SK-N-MC (cell line): ENCODE measurements at regions not wholly inside any gene's neighbourhood (a gene's known extent, or its start where the extent isn't known, plus 50 kb on each side); places are given as distances from the start of the nearest gene placed in this dataset.

Experiments used
- DNase-seq: peaks from one replicate; pipeline ENCODE4 v3.0.0-alpha.2; 2011; ENCODE audit warnings: low read depth, low spot score
- H3K27ac ChIP-seq: fragments of 200-600 bp; sonication (generic); 2 replicates; pipeline ENCODE4 v1.5.1; 2016; ENCODE audit warnings: mixed run types
- H3K36me3 ChIP-seq: fragments of 200-600 bp; sonication (generic); 2 replicates; pipeline ENCODE4 v1.6.1; 2017; ENCODE audit warnings: antibody characterized with exemption, low read length, mixed read lengths; ENCODE audit not compliant: insufficient read depth
- H3K4me3 ChIP-seq: fragments of 200-600 bp; sonication (generic); 2 replicates; pipeline ENCODE4 v1.5.1; 2016
- H3K9ac ChIP-seq: fragments of 200-600 bp; sonication (generic); 2 replicates; pipeline ENCODE4 v1.8.0; 2017; ENCODE audit warnings: mixed run types, mixed read lengths; ENCODE audit not compliant: insufficient read length
- H3K9me3 ChIP-seq: fragments of 200-600 bp; sonication (generic); 2 replicates; pipeline ENCODE4 v1.6.1; 2017; ENCODE audit warnings: low read depth, mild to moderate bottlenecking, antibody characterized with exemption, low read length, moderate library complexity, mixed read lengths
- EZH2 ChIP-seq: fragments of 200-600 bp; sonication (generic); IDR thresholded peaks from one replicate; pipeline ENCODE4 v1.6.1; 2017; ENCODE audit warnings: antibody characterized with exemption
- FOXP2 ChIP-seq: optimal IDR thresholded peaks from 2 replicates; pipeline ENCODE3; 2011; ENCODE audit warnings: mild to moderate bottlenecking, moderate library complexity; ENCODE audit not compliant: insufficient read depth; ENCODE audit errors: extremely low read length, control extremely low read depth
- POLR2AphosphoS5 ChIP-seq: IDR thresholded peaks from 2 replicates; pipeline ENCODE4 v1.6.1; 2012; ENCODE audit warnings: mild to moderate bottlenecking, low read depth, low read length, borderline replicate concordance

DNA sequence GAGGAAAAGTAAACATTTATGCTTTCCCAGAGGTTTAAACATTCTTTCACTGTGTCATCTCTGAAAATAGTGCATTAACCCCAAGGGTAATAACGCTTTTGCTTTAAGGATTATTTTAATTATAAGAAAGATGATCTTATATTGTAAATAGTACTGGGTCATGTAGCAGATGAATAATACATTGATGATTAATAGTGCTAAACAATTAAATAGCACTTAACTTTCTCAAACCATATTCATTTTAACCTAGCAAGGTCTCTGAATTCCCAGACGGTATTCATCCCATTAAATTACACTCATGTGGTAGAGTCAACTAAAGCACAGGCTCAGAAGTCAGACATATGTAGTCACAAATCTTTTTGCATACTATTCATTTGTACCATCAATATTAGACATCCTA is 115.6 kb upstream of the FAR2 start:
- TF ChIP-seq FOXP2 = no peak
- TF ChIP-seq POLR2AphosphoS5 = no peak
- TF ChIP-seq EZH2 = no peak
- DNase-seq = no peak
- Histone ChIP-seq H3K9me3 (no peaks in the 10 kb centered on the region), H3K9ac (no peak overlapping the region), H3K36me3 (no peaks in the 10 kb centered on the region), H3K27ac (no peak overlapping the region), H3K4me3 (no peak overlapping the region)

DNA sequence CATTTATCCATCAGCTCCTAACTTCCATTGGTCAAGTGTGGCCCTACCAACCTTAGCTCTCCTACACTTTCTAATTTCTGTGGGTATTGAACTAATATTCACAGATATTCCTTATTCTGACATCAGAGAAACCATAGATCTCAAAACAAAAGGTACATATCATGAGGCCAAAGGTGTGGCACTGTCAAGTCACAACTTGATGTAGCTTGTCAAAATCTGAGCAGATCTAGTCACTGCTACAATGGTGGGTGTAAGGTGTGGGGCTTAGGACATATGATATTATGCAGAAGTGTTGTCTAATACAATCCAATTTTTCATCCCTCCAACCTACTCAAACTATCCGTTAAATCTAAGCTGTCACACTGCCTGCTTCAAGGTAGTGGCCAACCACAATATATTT is 114.0 kb upstream of the FAR2 start:
- H3K4me3 ChIP-seq = no peak overlapping the region
- no peak overlapping the region for H3K27ac ChIP-seq
- DNase-seq = no peak
- TF ChIP-seq EZH2 = no peak
- TF ChIP-seq FOXP2 = no peak
- TF ChIP-seq POLR2AphosphoS5 = no peak
- no peaks in the 10 kb centered on the region for H3K9me3 ChIP-seq
- H3K9ac ChIP-seq = no peak overlapping the region
- H3K36me3 ChIP-seq = no peaks in the 10 kb centered on the region

DNA sequence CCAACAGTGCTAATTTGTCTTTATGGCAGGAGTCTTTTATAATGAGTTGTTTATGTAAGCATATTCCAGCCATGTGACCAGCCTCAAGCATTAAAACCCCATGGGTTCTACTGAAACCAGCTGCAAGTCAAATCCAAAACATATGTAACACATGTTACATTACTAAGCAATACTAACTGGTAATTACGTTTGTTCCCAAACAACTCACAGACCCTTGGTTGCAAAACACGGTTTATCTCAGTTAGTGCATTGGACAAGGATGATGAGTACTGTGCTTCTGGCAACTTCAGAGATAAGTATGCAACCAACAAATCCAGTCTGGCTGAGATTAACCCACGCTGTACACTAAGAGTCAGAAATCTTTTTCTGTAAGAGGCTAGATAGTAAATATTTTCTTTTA is 110.1 kb upstream of the FAR2 start:
- no peaks in the 10 kb centered on the region for H3K9me3 ChIP-seq
- H3K36me3 ChIP-seq = no peaks in the 10 kb centered on the region
- peak overlapping the region; percentile 56 for H3K4me3 ChIP-seq
- TF ChIP-seq EZH2 (no peak), POLR2AphosphoS5 (peak; percentile 66; the same call in 1 of the 2 replicates), FOXP2 (peak; percentile 94)
- peak overlapping the region; percentile 48 for H3K9ac ChIP-seq
- H3K27ac ChIP-seq = peak overlapping the region; percentile 97
- peak; percentile 91 for DNase-seq

DNA sequence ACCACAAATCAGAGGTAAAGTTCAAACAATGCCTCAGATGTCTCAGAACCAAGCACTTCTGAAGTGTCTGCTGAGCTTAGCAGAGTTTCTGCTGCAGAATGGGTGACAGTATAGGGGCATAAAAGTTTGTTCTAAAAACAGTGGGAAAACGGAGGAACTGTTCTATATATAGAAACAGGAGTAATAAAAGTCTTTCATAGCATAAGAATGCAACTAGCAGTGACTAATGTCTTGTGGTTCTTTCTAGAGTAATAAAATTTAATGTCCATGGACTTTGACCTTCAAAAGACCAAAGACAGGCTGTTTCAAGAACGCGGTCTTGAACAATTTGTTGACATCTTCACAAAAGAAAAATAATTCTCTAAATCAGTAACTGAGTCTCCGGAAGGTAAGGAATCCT is 107.5 kb upstream of the FAR2 start:
- H3K9ac ChIP-seq = peak overlapping the region; percentile 65
- no peaks in the 10 kb centered on the region for H3K9me3 ChIP-seq
- DNase-seq = peak; percentile 53
- peak overlapping the region; percentile 71 for H3K4me3 ChIP-seq
- no peaks in the 10 kb centered on the region for H3K36me3 ChIP-seq
- TF ChIP-seq FOXP2 (no peak), POLR2AphosphoS5 (no peak), EZH2 (no peak)
- H3K27ac ChIP-seq = peak overlapping the region; percentile 97

- Histone ChIP-seq H3K36me3 (no peaks in the 10 kb centered on the region), H3K4me3 (no peak overlapping the region), H3K27ac (peak overlapping the region; percentile 97; the same call in 1 of the 2 replicates), H3K9me3 (no peaks in the 10 kb centered on the region; the same call in 1 of the 2 replicates), H3K9ac (peak overlapping the region; percentile 8)
- no peak for TF ChIP-seq EZH2
- no peak for TF ChIP-seq FOXP2
- no peak for TF ChIP-seq POLR2AphosphoS5
- DNase-seq = no peak
These were observed 106.0 kb upstream of the FAR2 start for GRCh38 chr12:29043069-29043468.

DNA sequence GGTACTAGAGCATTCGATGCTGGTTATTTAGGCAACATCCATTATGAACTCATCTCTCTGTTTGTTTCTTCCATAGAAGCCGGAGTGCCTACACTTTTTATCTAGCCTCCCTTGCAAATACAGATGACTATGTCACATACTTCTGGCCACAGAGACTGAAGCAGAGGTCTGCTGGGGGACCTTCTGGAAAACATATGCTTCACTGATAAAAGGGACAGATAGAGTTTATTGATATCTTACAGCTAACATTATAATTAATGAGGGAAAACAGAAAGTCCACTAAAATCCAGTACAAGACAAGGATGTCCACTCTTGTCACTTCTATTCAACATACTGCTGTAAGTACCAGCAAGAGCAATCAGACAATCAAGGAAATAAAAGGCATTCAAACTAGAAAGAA is 104.3 kb upstream of the FAR2 start:
- no peak for DNase-seq
- Histone ChIP-seq H3K36me3 (no peaks in the 10 kb centered on the region), H3K4me3 (no peak overlapping the region), H3K27ac (no peak overlapping the region), H3K9me3 (peaks cover 4% of the 10 kb centered on the region; the same call in 1 of the 2 replicates), H3K9ac (no peak overlapping the region)
- TF ChIP-seq POLR2AphosphoS5 (no peak), EZH2 (no peak), FOXP2 (no peak)

- TF ChIP-seq POLR2AphosphoS5 (no peak), FOXP2 (no peak), EZH2 (no peak)
- H3K9ac ChIP-seq = no peak overlapping the region
- no peak overlapping the region for H3K27ac ChIP-seq
- H3K36me3 ChIP-seq = no peaks in the 10 kb centered on the region
- no peak for DNase-seq
- peaks cover 4% of the 10 kb centered on the region; the same call in 1 of the 2 replicates for H3K9me3 ChIP-seq
- no peak overlapping the region for H3K4me3 ChIP-seq
These were observed 100.3 kb upstream of the FAR2 start for GRCh38 chr12:29048787-29049186.

GRCh38 chr12:29050503-29050902 is 98.6 kb upstream of the FAR2 start:
- Histone ChIP-seq H3K27ac (no peak overlapping the region), H3K9ac (no peak overlapping the region), H3K4me3 (no peak overlapping the region), H3K9me3 (peaks cover 4% of the 10 kb centered on the region; the same call in 1 of the 2 replicates), H3K36me3 (no peaks in the 10 kb centered on the region)
- DNase-seq = no peak
- no peak for TF ChIP-seq POLR2AphosphoS5

DNA sequence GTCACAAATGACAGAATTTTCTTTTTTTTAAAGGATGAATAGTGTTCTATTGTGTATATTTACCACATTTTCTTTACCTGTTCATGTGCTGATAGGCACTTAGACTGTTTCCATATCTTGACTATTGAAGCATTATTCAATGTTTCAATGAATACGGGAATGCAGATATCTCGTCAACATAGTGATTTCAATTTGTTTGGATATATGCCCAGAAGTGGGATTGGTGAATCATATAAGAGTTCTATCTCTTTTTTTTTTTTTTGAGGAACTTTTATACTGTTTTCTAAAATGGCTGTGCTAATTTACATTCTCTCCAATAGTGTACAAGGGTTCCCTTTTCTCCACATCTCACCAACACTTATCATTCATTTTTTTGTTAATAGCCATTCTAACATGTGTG is 97.9 kb upstream of the FAR2 start:
- TF ChIP-seq FOXP2 = no peak
- TF ChIP-seq POLR2AphosphoS5 = no peak
- no peak for TF ChIP-seq EZH2
- Histone ChIP-seq H3K9me3 (peaks cover 4% of the 10 kb centered on the region; the same call in 1 of the 2 replicates), H3K9ac (no peak overlapping the region), H3K4me3 (no peak overlapping the region), H3K27ac (no peak overlapping the region), H3K36me3 (no peaks in the 10 kb centered on the region)
- no peak for DNase-seq
